Neuronal stem cell (in vitro differentiated cells): ENCODE measurements at regions not wholly inside any gene's neighbourhood (a gene's known extent, or its start where the extent isn't known, plus 50 kb on each side); places are given as distances from the start of the nearest gene placed in this dataset.

Experiments
- DNase-seq: peaks from one replicate; pipeline ENCODE4 v3.0.0-alpha.2; 2013; ENCODE audit warnings: low spot score
- H2AFZ ChIP-seq: one replicate; pipeline ENCODE4 v1.6.1; 2013; ENCODE audit warnings: mild to moderate bottlenecking, low read length, inconsistent platforms
- H2AK5ac ChIP-seq: 2 replicates; pipeline ENCODE4 v1.6.1; 2013; ENCODE audit warnings: low read depth, mild to moderate bottlenecking, inconsistent platforms, low read length, moderate library complexity, mixed read lengths
- H2BK120ac ChIP-seq: 2 replicates; pipeline ENCODE4 v1.6.1; 2013; ENCODE audit warnings: low read depth, mild to moderate bottlenecking, inconsistent platforms, low read length, moderate library complexity, mixed read lengths
- H2BK12ac ChIP-seq: one replicate; pipeline ENCODE4 v1.6.1; 2013; ENCODE audit warnings: low read length, inconsistent platforms
- H2BK15ac ChIP-seq: 2 replicates; pipeline ENCODE4 v1.6.1; 2013; ENCODE audit warnings: mild to moderate bottlenecking, low read length, inconsistent platforms, mixed read lengths
- H2BK5ac ChIP-seq: one replicate; pipeline ENCODE4 v1.6.1; 2013; ENCODE audit warnings: inconsistent platforms, mild to moderate bottlenecking, low read length, moderate library complexity
- H3K14ac ChIP-seq: one replicate; pipeline ENCODE4 v1.6.1; 2013; ENCODE audit warnings: low read length, inconsistent platforms
- H3K18ac ChIP-seq: 2 replicates; pipeline ENCODE4 v1.6.1; 2013; ENCODE audit warnings: low read length, inconsistent platforms
- H3K23ac ChIP-seq: 2 replicates; pipeline ENCODE4 v1.6.1; 2013; ENCODE audit warnings: low read depth, mild to moderate bottlenecking, mixed read lengths, low read length, inconsistent platforms; ENCODE audit not compliant: poor library complexity
- H3K27ac ChIP-seq: replicated peaks from 3 replicates; pipeline ENCODE4 v1.5.1; 2013; ENCODE audit warnings: low read length, inconsistent platforms
- H3K27me3 ChIP-seq, 3 experiments: 2 replicates each; pipeline ENCODE4 v1.6.1; 2013; ENCODE audit warnings: low read length in 3 of 3, mild to moderate bottlenecking in 2 of 3, inconsistent platforms in 1 of 3, low read depth in 1 of 3, mixed read lengths in 1 of 3, moderate library complexity in 1 of 3; ENCODE audit not compliant: control insufficient read depth in 3 of 3, insufficient read depth in 3 of 3
- H3K36me3 ChIP-seq, 2 donors: replicated peaks in 1 of 2; 2 replicates each; pipeline ENCODE4 v1.6.1; 2013; ENCODE audit warnings: low read length in 2 of 2; ENCODE audit not compliant: control insufficient read depth in 2 of 2, insufficient read depth in 2 of 2
- H3K4ac ChIP-seq: 2 replicates; pipeline ENCODE4 v1.6.1; 2013; ENCODE audit warnings: inconsistent platforms, mild to moderate bottlenecking, low read length, moderate library complexity
- H3K4me1 ChIP-seq, 2 donors: 1 replicate in 1 of 2; 2 replicates in 1 of 2; pipeline ENCODE4 v1.6.1; 2013; ENCODE audit warnings: low read length in 2 of 2, low read depth in 1 of 2; ENCODE audit not compliant: control insufficient read depth in 2 of 2, insufficient read depth in 1 of 2
- H3K4me2 ChIP-seq: one replicate; pipeline ENCODE4 v1.6.1; 2013; ENCODE audit warnings: mild to moderate bottlenecking, low read length, inconsistent platforms; ENCODE audit not compliant: insufficient read depth, poor library complexity, severe bottlenecking
- H3K4me3 ChIP-seq, 2 donors: 2 replicates each; pipeline ENCODE4 v1.5.1; 2013; ENCODE audit warnings: low read length in 2 of 2, mild to moderate bottlenecking in 2 of 2, inconsistent platforms in 1 of 2, moderate library complexity in 1 of 2
- H3K79me1 ChIP-seq: one replicate; pipeline ENCODE4 v1.6.1; 2013; ENCODE audit warnings: low read depth, mild to moderate bottlenecking, inconsistent platforms, low read length, moderate library complexity
- H3K9ac ChIP-seq: one replicate; pipeline ENCODE4 v1.6.1; 2013; ENCODE audit warnings: mild to moderate bottlenecking, low read depth, low read length, inconsistent platforms; ENCODE audit not compliant: poor library complexity
- H3K9me3 ChIP-seq, 2 donors: replicated peaks in 1 of 2; 2 replicates each; pipeline versions ENCODE3 to v1.6.1; 2013; ENCODE audit warnings: low read length in 2 of 2, mild to moderate bottlenecking in 2 of 2, inconsistent platforms in 1 of 2, low read depth in 1 of 2, mixed read lengths in 1 of 2, moderate library complexity in 1 of 2; ENCODE audit not compliant: control insufficient read depth in 2 of 2, insufficient read depth in 1 of 2
- H4K8ac ChIP-seq: one replicate; pipeline ENCODE4 v1.6.1; 2013; ENCODE audit warnings: low read depth, mild to moderate bottlenecking, inconsistent platforms, low read length, moderate library complexity
- H4K91ac ChIP-seq: one replicate; pipeline ENCODE4 v1.6.1; 2013; ENCODE audit warnings: low read length, low read depth, mild to moderate bottlenecking, inconsistent platforms; ENCODE audit not compliant: poor library complexity
- WGBS, 2 donors: extraction: QIAGEN DNeasy Blood & Tissue Kit; methylation state at CpG; one replicate each; pipeline ENCODE4 v1.1.7; 2013; ENCODE audit warnings: missing lambda C conversion rate in 2 of 2, mixed read lengths in 1 of 2; ENCODE audit not compliant: insufficient read length in 2 of 2, insufficient replicate concordance in 1 of 2; ENCODE audit errors: extremely low coverage in 2 of 2; 5-methylcytosine and 5-hydroxymethylcytosine counted together

GRCh38 chr12:93157279-93157678 lies 220.4 kb upstream of the NUDT4 start:
- H3K4me3 ChIP-seq: no peak overlapping the region
- H3K27me3 ChIP-seq: no peaks in the 10 kb centered on the region
- no peaks in the 10 kb centered on the region for H3K79me1 ChIP-seq
- no peak overlapping the region for H2AK5ac ChIP-seq
- no peak overlapping the region for H2AFZ ChIP-seq
- no peak overlapping the region for H3K23ac ChIP-seq
- no peaks in the 10 kb centered on the region for H3K4me1 ChIP-seq
- H2BK15ac ChIP-seq: no peak overlapping the region
- H3K4me2 ChIP-seq: no peak overlapping the region
- no peak overlapping the region for H4K91ac ChIP-seq
- no peak overlapping the region for H2BK12ac ChIP-seq
- DNase-seq: no peak
- H3K4ac ChIP-seq: no peak overlapping the region
- no peak overlapping the region for H2BK120ac ChIP-seq
- H3K27ac ChIP-seq: no peak overlapping the region
- H3K9me3 ChIP-seq: peaks cover 2 to 9% of the 10 kb centered on the region in 2 donors
- H3K9ac ChIP-seq: no peak overlapping the region
- H4K8ac ChIP-seq: no peak overlapping the region
- no CpG with 5 or more reads among the region's 1 CpG for WGBS, 2 donors
- H3K36me3 ChIP-seq: no peaks in the 10 kb centered on the region
- no peak overlapping the region for H3K14ac ChIP-seq
- H3K18ac ChIP-seq: no peak overlapping the region
- no peak overlapping the region for H2BK5ac ChIP-seq

GRCh38 chr12:93158065-93158843 lies 219.5 kb upstream of the NUDT4 start:
- H3K4me2 ChIP-seq: no peak overlapping the region
- H3K27ac ChIP-seq: no peak overlapping the region
- no peak for DNase-seq
- no CpG with 5 or more reads among the region's 4 CpGs for WGBS, 2 donors
- no peaks in the 10 kb centered on the region for H3K79me1 ChIP-seq
- no peaks in the 10 kb centered on the region for H3K4me1 ChIP-seq
- H3K4ac ChIP-seq: no peak overlapping the region
- no peaks in the 10 kb centered on the region for H3K27me3 ChIP-seq
- H2AFZ ChIP-seq: no peak overlapping the region
- no peak overlapping the region for H3K14ac ChIP-seq
- no peak overlapping the region for H3K9ac ChIP-seq
- no peak overlapping the region for H2BK5ac ChIP-seq
- no peak overlapping the region for H4K8ac ChIP-seq
- H3K36me3 ChIP-seq: no peaks in the 10 kb centered on the region
- peaks cover 2 to 9% of the 10 kb centered on the region in 2 donors for H3K9me3 ChIP-seq
- no peak overlapping the region for H2BK15ac ChIP-seq
- no peak overlapping the region for H4K91ac ChIP-seq
- no peak overlapping the region for H3K18ac ChIP-seq
- H2AK5ac ChIP-seq: no peak overlapping the region
- no peak overlapping the region for H2BK12ac ChIP-seq
- H2BK120ac ChIP-seq: no peak overlapping the region
- no peak overlapping the region for H3K4me3 ChIP-seq
- H3K23ac ChIP-seq: no peak overlapping the region

GRCh38 chr12:93163260-93164036 lies 214.3 kb upstream of the NUDT4 start:
- no peak overlapping the region for H3K23ac ChIP-seq
- no peaks in the 10 kb centered on the region for H3K36me3 ChIP-seq
- no peak overlapping the region for H2AK5ac ChIP-seq
- H3K4me2 ChIP-seq: no peak overlapping the region
- H2BK12ac ChIP-seq: no peak overlapping the region
- no peak overlapping the region for H2AFZ ChIP-seq
- no peak overlapping the region for H4K8ac ChIP-seq
- DNase-seq: no peak
- H4K91ac ChIP-seq: no peak overlapping the region
- H3K9me3 ChIP-seq: peaks cover 0 to 3% of the 10 kb centered on the region in 2 donors
- peaks cover 0 to 6% of the 10 kb centered on the region in 2 donors for H3K4me1 ChIP-seq
- H3K14ac ChIP-seq: no peak overlapping the region
- no peak overlapping the region for H3K4ac ChIP-seq
- H3K27ac ChIP-seq: no peak overlapping the region
- H3K9ac ChIP-seq: no peak overlapping the region
- no CpG with 5 or more reads among the region's 4 CpGs for WGBS, 2 donors
- no peak overlapping the region for H3K18ac ChIP-seq
- no peak overlapping the region for H2BK5ac ChIP-seq
- peaks cover 0 to 4% (median 0%) of the 10 kb centered on the region in 3 experiments for H3K27me3 ChIP-seq
- H3K79me1 ChIP-seq: no peaks in the 10 kb centered on the region
- no peak overlapping the region for H2BK120ac ChIP-seq
- no peak overlapping the region for H3K4me3 ChIP-seq
- no peak overlapping the region for H2BK15ac ChIP-seq
